Astrocyte of the spinal cord (primary cell): ENCODE measurements at regions not wholly inside any gene's neighbourhood (a gene's known extent, or its start where the extent isn't known, plus 50 kb on each side); places are given as distances from the start of the nearest gene placed in this dataset.

Source experiments
- DNase-seq: peaks from one replicate; pipeline ENCODE4 v3.0.0; 2011; ENCODE audit warnings: low read depth, low spot score
- H3K4me3 ChIP-seq: 2 replicates; pipeline ENCODE4 v1.5.1; 2011; ENCODE audit warnings: low read depth, mild to moderate bottlenecking, low read length, moderate library complexity
- CTCF ChIP-seq: IDR thresholded peaks from 2 replicates; pipeline ENCODE4 v1.5.1; 2012; ENCODE audit warnings: low read depth, mild to moderate bottlenecking, low read length, inconsistent platforms
- in situ Hi-C: cut with HindIII; loops from 2 replicates; pipeline ENCODE4 v1.10.0; 2017; ENCODE audit warnings: low sequenced_read_pairs

GRCh38 chr3:69553888-69554287 is 168.0 kb upstream of the FRMD4B start:
- no peak for TF ChIP-seq CTCF
- no peak for DNase-seq
- in situ Hi-C loops: no loop called here
- H3K4me3 ChIP-seq: no peak overlapping the region

- in situ Hi-C loops: no loop called here
- DNase-seq: no peak
- H3K4me3 ChIP-seq: no peak overlapping the region
- TF ChIP-seq CTCF: no peak
Observed at GRCh38 chr3:69547461-69547880, 161.6 kb upstream of the FRMD4B start.

- TF ChIP-seq CTCF: no peak
- in situ Hi-C loops: no loop called here
- DNase-seq: no peak
- H3K4me3 ChIP-seq: no peak overlapping the region
Observed at GRCh38 chr3:69542805-69543429, 157.0 kb upstream of the FRMD4B start.

- TF ChIP-seq CTCF: no peak
- no peak for DNase-seq
- in situ Hi-C loops: no loop called here
Observed at GRCh38 chr3:69542089-69542804, 156.4 kb upstream of the FRMD4B start.

GRCh38 chr3:69541711-69542088 is 155.8 kb upstream of the FRMD4B start:
- peak; percentile 17 for DNase-seq
- no peak for TF ChIP-seq CTCF
- no peak overlapping the region for H3K4me3 ChIP-seq
- in situ Hi-C loops: no loop called here

More at GRCh38 chr3:69542089-69542804, 156.4 kb upstream of the FRMD4B start:
- H3K4me3 ChIP-seq: no peak overlapping the region

GRCh38 chr3:69540706-69541581 is 155.1 kb upstream of the FRMD4B start:
- in situ Hi-C loops: no loop called here
- H3K4me3 ChIP-seq: no peak overlapping the region
- TF ChIP-seq CTCF: no peak
- DNase-seq: no peak
